HUES64 (cell line): ENCODE measurements at regions not wholly inside any gene's neighbourhood (a gene's known extent, or its start where the extent isn't known, plus 50 kb on each side); places are given as distances from the start of the nearest gene placed in this dataset.
"Not testable (repeated sequence)": the region's sequence is repeated elsewhere in the genome, so short reads cannot be mapped to it uniquely, and the experiment has no call there.

Experiments used
- H3K27ac ChIP-seq: 2 replicates; pipeline ENCODE4 v1.7.0; 2013; ENCODE audit warnings: low read depth, low read length, inconsistent platforms
- H3K27me3 ChIP-seq: 2 replicates; pipeline ENCODE4 v1.6.1; 2013; ENCODE audit warnings: mild to moderate bottlenecking, low read length; ENCODE audit not compliant: insufficient read depth
- H3K36me3 ChIP-seq: 2 replicates; pipeline ENCODE4 v1.6.1; 2013; ENCODE audit warnings: mild to moderate bottlenecking, low read length; ENCODE audit not compliant: insufficient read depth
- H3K4me1 ChIP-seq: 2 replicates; pipeline ENCODE4 v1.6.1; 2013; ENCODE audit warnings: mild to moderate bottlenecking, low read length, moderate library complexity; ENCODE audit not compliant: insufficient read depth
- H3K4me3 ChIP-seq: 2 replicates; pipeline ENCODE4 v1.5.1; 2013; ENCODE audit warnings: mild to moderate bottlenecking, low read length, moderate library complexity
- H3K9ac ChIP-seq: 2 replicates; pipeline ENCODE4 v1.6.1; 2013; ENCODE audit warnings: mild to moderate bottlenecking, low read depth, low read length
- H3K9me3 ChIP-seq: 2 replicates; pipeline ENCODE4 v1.6.1; 2013; ENCODE audit warnings: low read depth, low read length; ENCODE audit not compliant: insufficient read depth
- WGBS: fragments of 150-250, 120-280 bp; methylation state at CpG from one replicate; pipeline ENCODE4 v1.1.7; 2013; ENCODE audit warnings: missing lambda C conversion rate; 5-methylcytosine and 5-hydroxymethylcytosine counted together

- Histone ChIP-seq H3K9me3 (peaks cover 69% of the 10 kb centered on the region), H3K4me1 (no peaks in the 10 kb centered on the region), H3K9ac (no peak overlapping the region), H3K27ac (no peak overlapping the region), H3K4me3 (no peak overlapping the region), H3K27me3 (no peaks in the 10 kb centered on the region), H3K36me3 (no peaks in the 10 kb centered on the region)
- 88% methylated on average over 40 of the region's 40 CpGs for WGBS
Measured at GRCh38 chr20:29408034-29408695, 1849.3 kb upstream of the DEFB115 start.

DNA sequence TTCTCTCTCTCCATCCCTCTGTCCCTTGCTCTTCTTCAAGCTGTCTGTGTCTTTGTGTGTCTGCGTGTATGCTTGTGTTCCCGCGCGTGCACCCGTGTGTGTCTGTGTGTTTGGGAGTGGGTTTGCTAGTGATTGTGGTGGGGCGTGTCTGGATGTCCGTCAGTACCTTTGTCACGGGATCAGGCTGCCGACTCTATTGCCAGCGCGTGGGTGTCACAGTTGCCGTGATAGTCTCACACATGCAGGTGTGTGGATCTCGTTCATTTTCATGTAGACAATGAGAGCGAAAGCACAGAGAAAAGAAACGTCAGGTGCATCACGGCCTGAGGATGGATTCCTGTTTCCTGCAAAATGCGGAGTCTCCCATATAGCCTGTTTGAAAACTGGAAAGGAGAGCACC lies 1848.8 kb upstream of the DEFB115 start:
- H3K4me1 ChIP-seq, H3K9ac ChIP-seq, H3K4me3 ChIP-seq, H3K36me3 ChIP-seq, H3K27ac ChIP-seq, H3K27me3 ChIP-seq: not testable (repeated sequence)
- 84% methylated on average over 17 of the region's 17 CpGs for WGBS
- peaks cover 70% of the 10 kb centered on the region for H3K9me3 ChIP-seq

DNA sequence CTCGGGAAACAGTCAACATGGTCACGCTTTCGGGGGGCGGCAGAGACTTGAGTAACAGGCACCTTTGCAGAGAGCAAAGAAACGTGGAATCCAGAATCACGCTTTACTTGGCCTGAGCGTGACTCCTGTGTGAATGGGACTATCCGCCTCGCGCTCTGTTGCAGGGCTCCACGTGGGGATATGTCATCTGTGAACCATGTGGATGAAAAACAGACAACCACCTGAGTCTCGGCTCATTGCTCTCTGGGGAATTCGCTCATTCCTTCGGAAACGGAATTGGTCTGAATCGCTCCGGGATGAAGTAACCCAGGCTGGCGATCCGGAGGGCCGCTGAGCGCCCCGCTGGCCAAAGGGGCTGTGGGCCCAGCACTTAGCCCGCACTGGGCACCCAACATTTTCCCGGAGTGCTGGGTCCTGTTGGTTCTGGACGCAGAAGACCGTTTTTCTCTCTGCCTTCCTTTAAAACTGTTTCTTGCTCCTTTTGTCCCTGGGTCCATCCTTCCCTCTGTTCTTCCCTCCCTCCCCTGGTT lies 1848.2 kb upstream of the DEFB115 start:
- WGBS = 83% methylated on average over 26 of the region's 26 CpGs
- H3K4me3 ChIP-seq, H3K27me3 ChIP-seq, H3K36me3 ChIP-seq, H3K27ac ChIP-seq, H3K9ac ChIP-seq, H3K4me1 ChIP-seq: not testable (repeated sequence)
- H3K9me3 ChIP-seq = peaks cover 72% of the 10 kb centered on the region

GRCh38 chr20:29409833-29410805 lies 1847.3 kb upstream of the DEFB115 start:
- Histone ChIP-seq H3K9me3 (peaks cover 70% of the 10 kb centered on the region), H3K9ac (no peak overlapping the region), H3K27ac (no peak overlapping the region), H3K27me3 (no peaks in the 10 kb centered on the region), H3K4me3 (no peak overlapping the region), H3K4me1 (no peaks in the 10 kb centered on the region), H3K36me3 (no peaks in the 10 kb centered on the region)
- 80% methylated on average over 57 of the region's 57 CpGs for whole genome bisulfite sequencing

- no peaks in the 10 kb centered on the region for H3K4me1 ChIP-seq
- peaks cover 70% of the 10 kb centered on the region for H3K9me3 ChIP-seq
- H3K36me3 ChIP-seq = no peaks in the 10 kb centered on the region
- H3K27ac ChIP-seq = no peak overlapping the region
- WGBS = 73% methylated on average over 44 of the region's 44 CpGs
- no peak overlapping the region for H3K4me3 ChIP-seq
- H3K27me3 ChIP-seq = no peaks in the 10 kb centered on the region
- no peak overlapping the region for H3K9ac ChIP-seq
Measured at GRCh38 chr20:29410806-29411457, 1846.5 kb upstream of the DEFB115 start.

GRCh38 chr20:29411458-29411820 lies 1846.0 kb upstream of the DEFB115 start:
- H3K9ac ChIP-seq, H3K27me3 ChIP-seq, H3K4me3 ChIP-seq, H3K4me1 ChIP-seq, H3K36me3 ChIP-seq, H3K27ac ChIP-seq: not testable (repeated sequence)
- H3K9me3 ChIP-seq = peaks cover 70% of the 10 kb centered on the region
- 82% methylated on average over 30 of the region's 30 CpGs for WGBS

DNA sequence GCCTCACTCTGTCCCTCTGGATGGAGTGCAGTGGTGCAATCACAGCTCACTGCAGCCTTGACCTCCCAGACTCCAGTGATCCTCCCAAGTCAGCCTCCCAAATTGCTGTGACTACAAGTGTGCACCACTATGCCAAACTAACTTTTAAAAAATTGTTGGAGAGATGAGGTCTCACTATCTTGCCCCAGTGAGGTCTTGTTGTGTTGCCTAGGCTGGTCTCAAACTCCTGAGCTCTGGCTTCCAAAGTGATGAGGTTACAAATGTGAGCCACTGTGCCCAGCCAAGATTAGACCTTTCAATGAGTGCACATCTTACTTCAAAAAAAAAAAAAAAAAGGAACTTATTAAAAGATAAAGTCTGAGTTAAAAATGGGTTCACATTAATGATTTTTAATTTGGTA lies 1838.1 kb upstream of the DEFB115 start:
- H3K4me3 ChIP-seq = no peak overlapping the region
- no peak overlapping the region for H3K27ac ChIP-seq
- no peaks in the 10 kb centered on the region for H3K4me1 ChIP-seq
- H3K36me3 ChIP-seq = no peaks in the 10 kb centered on the region
- H3K27me3 ChIP-seq = no peaks in the 10 kb centered on the region
- H3K9ac ChIP-seq = no peak overlapping the region
- peaks cover 78% of the 10 kb centered on the region for H3K9me3 ChIP-seq

- 90% methylated on average over 38 of the region's 38 CpGs for WGBS
Measured at GRCh38 chr20:29427201-29428060, 1830.0 kb upstream of the DEFB115 start.

GRCh38 chr20:29430531-29430930 lies 1826.9 kb upstream of the DEFB115 start:
- no peaks in the 10 kb centered on the region for H3K36me3 ChIP-seq
- no peak overlapping the region for H3K27ac ChIP-seq
- no peak overlapping the region for H3K4me3 ChIP-seq
- H3K4me1 ChIP-seq = no peaks in the 10 kb centered on the region
- H3K9me3 ChIP-seq = peaks cover 47% of the 10 kb centered on the region
- WGBS = 94% methylated on average over 43 of the region's 43 CpGs
- no peak overlapping the region for H3K9ac ChIP-seq
- H3K27me3 ChIP-seq = no peaks in the 10 kb centered on the region

More at GRCh38 chr20:29427201-29428060, 1830.0 kb upstream of the DEFB115 start:
- Histone ChIP-seq H3K27me3 (no peaks in the 10 kb centered on the region), H3K4me3 (no peak overlapping the region), H3K4me1 (no peaks in the 10 kb centered on the region), H3K27ac (no peak overlapping the region), H3K9ac (no peak overlapping the region), H3K9me3 (peaks cover 48% of the 10 kb centered on the region), H3K36me3 (no peaks in the 10 kb centered on the region)

GRCh38 chr20:29440721-29441120 lies 1816.7 kb upstream of the DEFB115 start:
- not testable (repeated sequence) for H3K27ac ChIP-seq, H3K4me1 ChIP-seq, H3K36me3 ChIP-seq, H3K9ac ChIP-seq, H3K4me3 ChIP-seq, H3K27me3 ChIP-seq
- WGBS = 98% methylated on average over 2 of the region's 3 CpGs
- H3K9me3 ChIP-seq = peaks cover 76% of the 10 kb centered on the region
